Rectal smooth muscle tissue (tissue), 1 donor: ENCODE measurements at regions not wholly inside any gene's neighbourhood (a gene's known extent, or its start where the extent isn't known, plus 50 kb on each side); places are given as distances from the start of the nearest gene placed in this dataset.

Source experiments
- H3K27ac ChIP-seq: one replicate; pipeline ENCODE4 v1.7.0; 2013; ENCODE audit warnings: low read depth, low read length, inconsistent platforms
- H3K27me3 ChIP-seq: one replicate; pipeline ENCODE4 v1.7.0; 2013; ENCODE audit warnings: low read length; ENCODE audit not compliant: control insufficient read depth, insufficient read depth
- H3K36me3 ChIP-seq: one replicate; pipeline ENCODE4 v1.7.0; 2013; ENCODE audit warnings: low read length; ENCODE audit not compliant: control insufficient read depth, insufficient read depth
- H3K4me1 ChIP-seq: one replicate; pipeline ENCODE4 v1.7.0; 2013; ENCODE audit warnings: low read length; ENCODE audit not compliant: control insufficient read depth, insufficient read depth
- H3K4me3 ChIP-seq: one replicate; pipeline ENCODE4 v1.7.0; 2013; ENCODE audit warnings: low read length
- H3K9ac ChIP-seq: one replicate; pipeline ENCODE4 v1.7.0; 2013; ENCODE audit warnings: low read length

DNA sequence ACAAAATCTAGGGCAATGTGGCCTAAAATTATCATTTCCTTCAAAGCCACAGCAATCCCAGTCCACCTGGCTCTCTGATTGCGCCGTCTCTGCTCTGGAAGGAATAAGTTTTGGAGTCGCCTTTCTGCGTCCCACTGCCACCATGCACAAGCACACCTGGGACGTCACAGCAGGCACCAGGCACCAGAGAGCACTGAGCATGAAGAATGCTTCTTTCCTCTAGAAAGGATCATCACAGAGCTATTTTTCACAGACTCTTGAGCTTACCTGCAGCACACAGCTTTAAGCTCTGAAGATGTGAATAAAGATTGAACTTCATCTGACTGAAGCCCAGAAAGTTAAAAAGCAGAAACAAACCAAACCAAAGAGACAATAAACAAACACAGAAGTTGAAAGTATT lies 170.0 kb upstream of the PPARGC1A start:
- Histone ChIP-seq H3K36me3 (no peaks in the 10 kb centered on the region), H3K9ac (no peak overlapping the region), H3K27me3 (no peaks in the 10 kb centered on the region), H3K4me1 (no peaks in the 10 kb centered on the region), H3K27ac (no peak overlapping the region), H3K4me3 (no peak overlapping the region)

DNA sequence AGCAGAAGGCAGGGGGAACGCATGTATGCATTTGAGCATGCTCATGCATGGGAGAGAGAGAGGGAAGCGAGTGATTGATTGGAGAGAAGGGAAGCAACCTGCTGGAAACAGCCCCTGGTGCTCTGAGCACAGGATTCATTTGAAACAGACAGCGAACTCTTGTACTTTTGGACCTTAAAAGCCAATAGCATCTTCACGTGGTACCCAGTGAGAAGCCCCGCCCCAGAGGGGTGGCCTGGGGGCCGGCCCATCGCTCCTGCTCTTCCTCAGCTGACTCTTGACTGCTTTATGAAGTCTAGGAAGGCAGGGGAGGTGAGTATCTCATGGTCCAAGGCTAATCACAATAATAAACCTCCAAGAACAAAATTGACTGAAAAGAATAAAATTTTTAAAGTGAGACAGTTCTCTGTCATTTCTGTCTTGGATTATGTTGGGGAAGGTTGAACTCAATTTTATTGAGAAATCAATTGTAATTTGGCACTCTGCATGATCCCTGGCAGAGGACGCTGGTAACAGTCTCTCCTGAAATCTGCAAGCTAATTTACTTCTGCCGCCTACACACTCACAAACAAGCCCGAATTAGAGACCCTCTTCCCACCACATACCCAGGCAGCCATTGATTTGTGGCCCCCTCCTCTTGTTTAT lies 168.2 kb upstream of the PPARGC1A start:
- Histone ChIP-seq H3K4me3 (no peak overlapping the region), H3K27me3 (no peaks in the 10 kb centered on the region), H3K9ac (no peak overlapping the region), H3K4me1 (no peaks in the 10 kb centered on the region), H3K27ac (no peak overlapping the region), H3K36me3 (no peaks in the 10 kb centered on the region)

DNA sequence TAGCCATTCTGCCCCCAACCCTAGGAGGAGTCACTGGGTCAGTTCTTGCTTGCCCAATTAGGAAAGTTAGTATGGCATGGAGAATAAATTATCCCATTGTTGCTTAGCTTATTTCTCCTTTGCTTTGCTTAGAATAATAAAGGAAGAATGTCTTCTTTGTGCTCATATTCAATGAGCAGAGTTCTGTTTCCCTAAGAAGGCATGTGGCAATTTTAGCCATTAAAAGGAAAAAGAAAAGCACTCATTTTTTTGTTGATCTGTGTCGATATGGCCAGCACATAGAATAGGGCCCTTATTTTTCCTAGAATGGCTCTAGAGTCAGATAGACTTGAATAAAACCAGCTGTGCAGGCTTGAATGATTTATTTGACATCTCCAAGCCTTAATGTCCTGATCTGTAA lies 166.4 kb upstream of the PPARGC1A start:
- Histone ChIP-seq H3K4me3 (no peak overlapping the region), H3K4me1 (no peaks in the 10 kb centered on the region), H3K36me3 (no peaks in the 10 kb centered on the region), H3K9ac (no peak overlapping the region), H3K27ac (no peak overlapping the region), H3K27me3 (no peaks in the 10 kb centered on the region)

DNA sequence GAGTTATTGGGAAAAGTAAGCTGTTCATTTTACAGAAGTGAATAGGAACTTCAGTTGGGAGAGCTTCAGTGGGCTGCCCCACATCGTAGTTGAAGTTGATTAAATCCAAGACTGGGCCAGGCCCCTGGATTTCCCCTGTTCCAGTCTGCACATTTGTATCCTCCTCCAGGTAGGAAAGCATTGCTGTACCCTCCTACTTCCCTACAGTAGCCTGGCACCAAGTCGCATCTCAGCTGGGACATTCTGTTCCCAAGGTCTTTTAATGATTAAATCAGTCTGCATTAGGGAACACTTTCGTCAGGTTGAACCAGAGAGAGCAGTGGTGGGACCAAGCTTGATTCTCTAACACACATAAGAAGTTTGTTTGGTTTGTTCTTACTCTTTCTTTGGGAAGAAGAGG lies 165.8 kb upstream of the PPARGC1A start:
- H3K27me3 ChIP-seq: no peaks in the 10 kb centered on the region
- no peak overlapping the region for H3K4me3 ChIP-seq
- no peaks in the 10 kb centered on the region for H3K36me3 ChIP-seq
- H3K27ac ChIP-seq: no peak overlapping the region
- H3K4me1 ChIP-seq: no peaks in the 10 kb centered on the region
- H3K9ac ChIP-seq: no peak overlapping the region

DNA sequence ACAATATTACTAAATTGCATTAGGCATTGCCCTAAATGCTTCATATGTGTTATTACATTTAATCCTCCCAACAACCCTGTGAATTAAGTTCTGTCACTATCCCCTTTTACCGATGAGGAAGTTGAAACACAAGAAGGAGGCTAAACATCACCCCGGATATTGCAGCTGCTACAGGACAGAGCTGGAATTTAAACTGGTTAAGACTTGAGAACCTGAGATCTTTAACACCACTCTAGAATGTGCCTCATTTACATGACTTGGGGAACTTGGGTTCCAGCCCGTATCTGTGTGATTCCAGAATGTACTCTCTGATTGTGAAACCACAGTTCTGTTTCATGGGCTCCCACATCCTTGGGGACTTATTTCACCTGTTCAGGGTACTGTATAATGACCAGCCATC lies 165.1 kb upstream of the PPARGC1A start:
- no peak overlapping the region for H3K4me3 ChIP-seq
- H3K4me1 ChIP-seq: no peaks in the 10 kb centered on the region
- H3K9ac ChIP-seq: no peak overlapping the region
- no peak overlapping the region for H3K27ac ChIP-seq
- H3K36me3 ChIP-seq: no peaks in the 10 kb centered on the region
- H3K27me3 ChIP-seq: no peaks in the 10 kb centered on the region

DNA sequence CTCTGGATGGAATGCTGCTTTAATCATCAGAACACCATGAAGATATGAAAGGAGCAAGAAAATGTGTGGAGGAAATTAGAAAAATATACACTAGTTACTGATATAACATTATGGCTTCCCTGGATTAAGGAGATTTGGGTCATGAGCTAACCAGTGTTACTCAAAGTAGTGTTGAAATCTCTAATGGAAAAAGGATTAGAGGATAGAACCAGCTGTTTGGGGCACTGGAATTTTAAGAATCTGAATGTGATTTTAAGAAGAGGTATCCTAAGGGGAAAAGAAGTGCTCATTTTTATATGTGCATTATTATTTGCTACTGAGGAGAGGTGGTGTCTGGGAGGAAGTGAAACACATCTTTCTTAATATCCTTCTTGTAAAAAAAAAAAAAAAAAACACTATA lies 164.1 kb upstream of the PPARGC1A start:
- Histone ChIP-seq H3K4me3 (no peak overlapping the region), H3K4me1 (no peaks in the 10 kb centered on the region), H3K9ac (no peak overlapping the region), H3K27me3 (no peaks in the 10 kb centered on the region), H3K27ac (no peak overlapping the region), H3K36me3 (no peaks in the 10 kb centered on the region)

DNA sequence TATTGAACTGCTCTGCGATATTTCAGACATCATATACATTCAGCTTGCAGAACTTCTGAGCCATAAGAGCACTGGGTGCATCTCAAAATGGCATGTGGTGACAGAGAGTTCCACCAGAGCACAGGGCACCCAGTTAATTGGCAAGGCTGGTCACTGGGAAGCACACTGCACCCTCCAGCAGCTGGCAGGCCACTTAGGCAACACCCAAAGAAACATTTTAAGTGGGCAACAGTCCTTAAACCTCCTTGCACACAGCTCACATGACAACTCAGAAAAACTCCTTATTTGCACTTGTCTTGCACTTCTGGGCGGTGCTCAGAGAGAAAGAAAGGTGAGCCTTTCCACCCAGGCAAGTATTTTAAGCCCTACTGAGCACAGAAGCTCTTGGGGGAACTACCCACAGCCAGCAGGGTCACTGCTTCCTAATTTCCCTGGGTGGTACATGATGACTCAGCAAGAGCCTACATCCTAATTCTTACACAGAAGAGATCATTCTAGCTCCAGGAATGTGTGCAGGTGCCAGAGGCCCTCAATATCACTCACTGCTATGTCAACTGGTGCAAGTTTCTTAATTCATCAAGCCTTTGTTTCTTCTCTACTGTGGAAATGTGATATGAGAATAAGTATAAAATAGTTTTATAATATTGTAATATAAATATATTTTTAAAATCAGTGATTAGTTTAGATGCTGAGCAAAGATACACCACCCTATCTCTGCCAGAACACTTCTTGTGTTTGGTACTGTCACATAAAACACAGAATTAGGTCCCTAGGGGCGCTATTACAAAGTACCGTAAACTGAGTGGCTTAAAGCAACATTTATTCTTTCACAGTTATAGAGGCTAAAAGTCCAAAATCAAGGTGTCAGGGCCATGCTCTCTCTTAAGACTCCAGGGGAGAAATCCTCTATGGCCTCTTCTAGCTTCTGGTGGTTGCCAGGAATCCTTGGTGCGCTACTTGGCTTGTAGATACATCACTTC lies 155.1 kb upstream of the PPARGC1A start:
- no peak overlapping the region for H3K27ac ChIP-seq
- no peaks in the 10 kb centered on the region for H3K27me3 ChIP-seq
- H3K9ac ChIP-seq: no peak overlapping the region
- H3K4me3 ChIP-seq: no peak overlapping the region
- H3K36me3 ChIP-seq: no peaks in the 10 kb centered on the region
- no peaks in the 10 kb centered on the region for H3K4me1 ChIP-seq

DNA sequence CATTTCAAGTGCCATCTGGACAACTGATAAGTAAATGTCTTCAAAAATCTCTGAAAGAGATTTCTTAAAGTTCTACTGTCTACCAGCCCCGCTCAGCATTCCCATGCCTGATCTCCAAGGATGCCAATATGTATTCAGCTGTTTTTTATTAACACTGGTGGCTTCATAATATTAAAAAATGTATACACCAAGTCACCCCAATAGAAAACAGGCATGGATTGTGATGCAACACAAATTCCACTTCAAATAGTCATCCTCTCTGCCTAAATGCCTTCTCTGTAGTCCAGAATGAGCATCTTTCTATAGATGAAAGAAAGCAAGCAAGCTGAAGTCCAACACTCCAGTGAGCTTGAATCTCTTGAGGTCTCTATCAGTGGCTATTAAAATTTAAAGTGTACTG lies 152.2 kb upstream of the PPARGC1A start:
- H3K27ac ChIP-seq: no peak overlapping the region
- H3K4me1 ChIP-seq: no peaks in the 10 kb centered on the region
- no peak overlapping the region for H3K4me3 ChIP-seq
- no peaks in the 10 kb centered on the region for H3K36me3 ChIP-seq
- H3K9ac ChIP-seq: no peak overlapping the region
- no peaks in the 10 kb centered on the region for H3K27me3 ChIP-seq

DNA sequence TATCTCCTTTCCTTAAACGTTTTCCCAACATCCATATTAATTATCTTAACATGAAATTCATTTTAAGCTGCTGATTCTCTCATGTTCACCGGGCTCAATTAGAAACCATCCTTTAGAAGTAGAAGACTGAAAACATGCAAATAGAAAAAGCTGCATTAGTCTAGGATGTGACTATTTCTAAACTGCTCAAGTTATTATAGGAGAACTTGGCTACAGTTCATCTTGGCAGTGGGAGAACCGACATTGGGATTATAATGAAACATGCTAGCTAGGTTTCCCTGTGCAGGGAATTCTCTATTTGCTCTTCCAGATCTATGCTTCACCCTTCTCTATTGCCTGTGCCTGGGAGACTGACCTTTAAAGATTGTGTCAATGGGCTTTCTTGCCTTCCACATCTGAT lies 151.0 kb upstream of the PPARGC1A start:
- Histone ChIP-seq H3K27ac (no peak overlapping the region), H3K9ac (no peak overlapping the region), H3K27me3 (no peaks in the 10 kb centered on the region), H3K4me3 (no peak overlapping the region), H3K36me3 (no peaks in the 10 kb centered on the region), H3K4me1 (no peaks in the 10 kb centered on the region)

DNA sequence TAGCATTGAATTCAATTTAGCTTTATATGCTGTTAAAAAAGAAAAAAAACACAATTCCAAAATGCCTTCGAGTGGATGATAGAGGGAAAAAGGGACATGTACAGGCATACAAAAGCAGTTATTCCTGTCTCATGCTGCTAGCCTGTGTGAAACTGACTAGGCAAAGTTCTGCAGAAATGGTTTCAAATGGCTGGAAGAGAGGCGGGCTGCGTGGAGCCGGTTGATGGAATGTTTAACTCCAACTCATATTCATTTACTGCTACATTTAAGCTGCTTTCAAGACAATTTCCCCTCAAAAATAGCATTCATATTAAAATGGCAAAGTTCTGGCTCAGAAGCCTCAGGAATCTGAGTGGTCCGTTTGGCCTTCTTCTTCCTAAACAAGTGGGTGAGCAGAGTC lies 143.8 kb upstream of the PPARGC1A start:
- Histone ChIP-seq H3K4me1 (no peaks in the 10 kb centered on the region), H3K27me3 (no peaks in the 10 kb centered on the region), H3K9ac (no peak overlapping the region), H3K4me3 (no peak overlapping the region), H3K27ac (no peak overlapping the region), H3K36me3 (no peaks in the 10 kb centered on the region)

DNA sequence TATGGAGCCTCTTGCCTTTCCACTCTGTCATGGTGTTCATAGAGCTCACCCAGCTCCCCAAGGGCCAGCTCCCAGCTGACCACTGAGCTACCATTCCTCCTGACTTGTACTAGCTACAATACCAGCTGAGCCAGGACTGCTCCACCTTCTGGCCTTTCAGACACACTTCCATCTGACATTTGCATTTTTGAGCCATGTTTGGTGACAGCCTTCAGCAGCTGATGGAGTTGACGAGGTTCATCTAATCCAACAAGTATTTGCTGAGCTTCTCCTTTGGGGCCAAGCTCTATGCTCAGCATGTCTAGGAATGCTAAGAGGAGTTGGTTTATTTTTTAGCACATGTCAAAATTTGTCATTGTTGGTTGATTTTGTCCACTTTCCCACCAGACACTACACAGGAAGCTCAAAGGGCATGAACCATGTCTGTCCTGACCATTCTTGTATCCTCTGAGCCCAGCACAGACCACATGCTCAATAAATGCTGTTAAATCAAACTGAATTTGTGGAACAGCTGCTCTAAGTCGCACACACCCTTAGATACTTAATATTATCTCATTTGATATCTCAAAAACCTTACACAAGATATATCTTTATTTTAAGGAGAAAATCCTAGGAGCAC lies 142.6 kb upstream of the PPARGC1A start:
- H3K27ac ChIP-seq: no peak overlapping the region
- H3K4me3 ChIP-seq: no peak overlapping the region
- H3K27me3 ChIP-seq: no peaks in the 10 kb centered on the region
- H3K4me1 ChIP-seq: no peaks in the 10 kb centered on the region
- H3K9ac ChIP-seq: no peak overlapping the region
- no peaks in the 10 kb centered on the region for H3K36me3 ChIP-seq

DNA sequence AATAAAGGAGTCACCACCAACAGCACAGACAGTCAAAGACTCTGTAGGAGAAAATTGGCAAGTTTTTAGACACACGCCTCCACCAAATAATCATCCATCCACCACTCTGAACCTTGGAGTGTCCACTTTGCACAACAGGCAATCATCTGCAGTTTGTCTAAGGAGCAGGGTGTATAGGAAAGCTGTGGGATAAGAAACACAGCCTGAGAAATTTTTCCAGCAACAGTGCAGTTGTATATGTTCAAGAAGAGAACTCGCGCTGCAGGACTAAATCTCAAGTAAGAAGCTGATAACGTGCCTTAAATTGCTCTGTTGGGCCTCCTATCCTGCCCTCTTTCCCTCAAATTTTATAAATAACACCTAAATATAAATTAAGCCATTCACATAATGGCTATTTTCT lies 136.7 kb upstream of the PPARGC1A start:
- no peak overlapping the region for H3K9ac ChIP-seq

More for the DNA sequence above, 136.7 kb upstream of the PPARGC1A start:
- Histone ChIP-seq H3K27me3 (no peaks in the 10 kb centered on the region), H3K4me3 (no peak overlapping the region), H3K27ac (no peak overlapping the region), H3K36me3 (no peaks in the 10 kb centered on the region), H3K4me1 (no peaks in the 10 kb centered on the region)
